Retina (tissue), 1 donor: ENCODE measurements at regions not wholly inside any gene's neighbourhood (a gene's known extent, or its start where the extent isn't known, plus 50 kb on each side); places are given as distances from the start of the nearest gene placed in this dataset.
"Not testable (repeated sequence)": the region's sequence is repeated elsewhere in the genome, so short reads cannot be mapped to it uniquely, and the experiment has no call there.

ENCODE experiments used
- DNase-seq: peaks from one replicate; pipeline ENCODE4 v3.0.0-alpha.2; 2016

DNA sequence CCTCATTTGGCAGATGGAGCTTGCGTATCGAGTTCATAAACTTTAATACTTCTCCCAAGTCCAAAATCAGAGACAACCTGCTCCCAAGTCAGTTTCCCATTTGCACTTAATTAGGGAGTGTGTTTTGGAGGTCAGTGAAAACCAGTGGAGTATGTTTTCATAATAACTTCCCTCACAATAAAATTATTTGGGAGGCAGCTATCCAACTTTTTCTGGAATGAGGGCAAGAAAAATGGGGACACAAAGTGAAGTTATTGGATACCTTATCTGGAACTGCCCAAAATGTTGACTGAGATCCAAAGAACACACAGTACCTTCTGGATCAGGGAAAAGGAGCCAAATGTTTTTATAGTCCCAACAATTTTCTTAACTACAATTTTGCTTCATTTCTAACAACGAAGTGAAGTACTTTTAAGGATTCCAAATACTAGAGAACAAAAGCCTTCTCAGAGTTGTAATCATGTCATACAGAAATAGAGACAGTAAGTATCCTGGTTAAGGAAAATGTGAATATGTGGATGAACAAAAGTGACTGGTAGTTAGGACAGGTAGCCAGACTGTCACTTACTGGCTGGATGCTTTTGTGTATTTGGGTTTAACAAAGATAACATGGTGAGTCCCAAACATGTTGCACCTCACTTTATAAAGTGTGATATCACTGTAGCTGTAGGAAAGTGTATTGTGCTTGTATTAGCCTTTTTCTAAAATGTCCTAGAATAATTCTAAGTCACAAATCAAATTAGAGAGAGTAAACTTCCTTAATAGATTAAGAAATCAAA, 325.0 kb downstream of the HLX start:
- no peak for DNase-seq

DNA sequence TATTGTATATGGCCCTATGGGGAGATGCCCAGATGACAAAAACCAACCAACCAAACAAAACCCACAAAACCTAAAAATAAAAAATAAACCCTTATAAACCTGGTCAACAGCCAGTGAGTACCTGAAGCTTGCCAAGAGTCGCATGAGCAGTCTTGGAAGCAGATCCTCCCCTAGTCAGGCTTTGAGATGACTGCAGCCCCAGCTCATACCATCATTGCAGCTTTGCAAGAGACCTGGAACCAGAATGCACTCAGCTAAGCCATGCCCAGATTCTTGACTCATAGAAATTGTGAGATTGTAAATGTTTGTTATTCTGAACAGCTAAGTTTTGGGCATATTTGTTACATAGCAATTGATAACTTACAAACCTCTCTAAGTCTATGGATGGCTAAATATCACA, 326.8 kb downstream of the HLX start:
- no peak for DNase-seq

DNA sequence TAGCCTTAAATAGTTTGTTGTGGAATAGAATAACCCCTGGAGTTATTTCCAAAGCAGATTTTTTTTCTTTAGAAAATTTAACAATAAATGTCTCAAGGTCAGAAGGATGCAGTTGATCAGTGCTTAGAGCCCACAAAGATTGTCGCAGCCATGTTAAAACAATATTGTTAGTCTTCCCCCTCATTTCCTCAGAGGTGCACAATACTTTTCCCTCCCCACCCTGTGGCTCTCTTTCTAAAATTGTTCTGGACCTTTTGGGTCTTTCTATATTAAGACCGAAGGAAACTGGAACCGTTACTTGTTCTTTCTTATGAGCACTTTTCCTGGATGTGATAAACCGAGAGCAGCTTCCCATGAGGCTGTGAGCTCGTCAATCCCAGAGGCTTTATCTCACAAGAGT, 333.7 kb downstream of the HLX start:
- DNase-seq, result no peak

DNA sequence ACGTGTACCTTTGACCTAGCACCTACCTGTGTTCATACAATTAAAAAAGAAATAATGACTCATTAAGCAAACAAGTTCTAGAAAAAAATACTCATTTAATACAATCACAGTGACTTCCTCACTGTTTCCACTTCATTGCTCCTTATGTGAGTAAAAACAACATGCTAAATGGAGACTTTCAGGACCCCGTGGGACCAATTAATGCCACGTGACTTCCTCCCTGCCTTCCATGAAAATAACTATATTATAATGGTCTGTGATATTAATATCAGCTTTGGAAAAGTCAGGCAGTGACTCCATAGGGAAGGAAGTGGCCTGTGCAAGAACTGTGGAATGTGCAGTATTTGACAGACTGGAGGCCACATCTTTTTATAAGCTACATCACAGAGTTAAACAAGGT, 337.8 kb downstream of the HLX start:
- no peak for DNase-seq

DNA sequence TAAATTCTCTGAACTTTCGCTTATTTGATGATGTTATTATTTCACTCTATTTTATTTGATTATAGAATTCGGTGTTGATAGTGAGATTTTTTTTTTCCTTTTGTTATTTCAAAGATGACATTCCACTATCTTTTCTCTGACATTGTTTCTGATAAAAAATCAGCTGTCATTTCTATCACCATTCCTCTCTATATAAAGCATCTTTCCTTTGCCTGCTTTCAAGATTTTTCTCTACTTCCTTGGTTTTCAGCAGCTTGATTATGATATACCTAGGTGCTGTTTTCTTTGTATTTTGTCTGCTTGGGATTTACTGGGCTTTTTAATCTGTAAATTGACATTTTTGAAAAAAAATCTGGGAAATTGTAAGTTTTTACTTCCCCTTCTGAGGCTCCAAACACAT, 344.0 kb downstream of the HLX start:
- no peak for DNase-seq

DNA sequence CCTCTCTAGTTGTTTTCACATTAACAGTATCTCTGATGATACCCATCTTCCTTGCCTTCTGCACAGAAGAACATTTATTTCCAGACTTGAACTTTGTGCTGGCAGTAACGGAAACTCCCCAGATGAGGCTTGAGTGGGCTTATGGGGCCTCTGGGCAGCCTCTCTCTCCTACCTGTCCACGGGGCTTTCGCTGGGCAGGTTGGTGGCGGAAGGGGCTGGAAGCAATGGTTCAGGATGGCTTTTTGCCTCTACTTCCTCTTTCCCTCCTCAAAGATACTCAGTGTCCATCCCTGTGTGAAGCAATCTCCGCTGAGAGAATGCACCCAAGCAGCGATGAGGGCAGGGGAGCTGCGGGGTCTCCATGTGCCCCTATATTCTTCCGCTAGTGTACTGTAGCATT, 348.2 kb downstream of the HLX start:
- DNase-seq, result no peak

DNA sequence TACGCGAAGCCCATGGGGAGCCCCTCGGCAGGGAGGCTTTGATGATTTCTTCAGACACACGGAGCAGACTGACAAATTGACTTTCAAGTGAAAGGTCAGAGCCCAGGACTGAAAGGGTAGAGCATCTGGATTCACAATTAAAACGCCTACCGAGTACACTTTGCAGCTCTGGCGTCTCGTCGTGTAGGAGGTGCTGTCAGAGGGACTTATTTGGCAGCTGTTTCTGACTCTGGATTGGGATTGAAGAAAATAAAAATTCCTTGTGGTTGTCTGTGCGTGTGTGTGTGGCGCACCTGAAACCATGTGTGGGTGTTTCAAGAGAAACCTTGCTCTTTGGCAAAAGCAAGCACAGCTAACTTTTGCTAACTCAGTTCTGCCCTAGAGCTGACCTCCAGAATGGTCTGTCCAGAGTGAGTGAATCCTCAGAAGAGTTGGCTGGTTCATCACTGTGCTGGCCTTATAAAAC, 348.7 kb downstream of the HLX start:
- no peak for DNase-seq

DNA sequence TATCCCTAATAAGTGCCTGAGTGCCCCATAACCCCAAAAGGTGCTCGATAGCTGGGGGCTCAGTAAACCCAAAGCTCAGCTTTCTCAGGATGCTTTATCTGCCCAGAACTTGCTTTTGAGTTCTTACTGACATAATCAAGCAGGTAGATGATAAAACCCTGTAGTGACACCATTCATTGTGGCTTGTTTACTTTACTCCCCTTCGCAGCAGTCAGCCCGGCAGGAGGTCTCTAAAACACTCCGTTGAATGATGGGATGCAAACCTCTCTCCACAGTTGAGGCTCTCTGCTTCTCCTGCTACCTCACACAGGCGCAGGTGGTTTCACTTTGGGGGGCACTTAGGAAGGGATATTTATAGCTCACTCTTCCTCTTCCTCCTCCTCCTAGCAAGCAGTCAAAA, 349.4 kb downstream of the HLX start:
- no peak for DNase-seq

DNA sequence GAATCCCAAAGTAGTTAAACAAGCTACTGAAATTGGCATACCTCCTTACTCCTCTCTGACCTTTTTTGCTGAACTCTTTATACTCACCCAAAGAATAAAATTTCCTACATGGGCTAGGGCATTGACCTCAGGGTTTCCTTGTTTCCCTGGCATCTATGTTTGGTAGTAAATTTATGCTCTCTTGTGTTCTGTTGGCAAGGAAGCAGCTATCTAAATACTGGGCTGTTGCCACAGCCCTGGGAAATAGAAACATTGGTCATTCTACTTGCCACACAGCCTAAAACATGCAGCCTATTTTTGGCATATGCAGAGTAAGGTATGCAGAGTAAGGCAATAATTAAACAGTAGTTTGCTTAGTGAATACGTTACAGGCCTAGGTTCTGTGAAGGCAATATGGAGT, 351.4 kb downstream of the HLX start:
- no peak for DNase-seq

DNA sequence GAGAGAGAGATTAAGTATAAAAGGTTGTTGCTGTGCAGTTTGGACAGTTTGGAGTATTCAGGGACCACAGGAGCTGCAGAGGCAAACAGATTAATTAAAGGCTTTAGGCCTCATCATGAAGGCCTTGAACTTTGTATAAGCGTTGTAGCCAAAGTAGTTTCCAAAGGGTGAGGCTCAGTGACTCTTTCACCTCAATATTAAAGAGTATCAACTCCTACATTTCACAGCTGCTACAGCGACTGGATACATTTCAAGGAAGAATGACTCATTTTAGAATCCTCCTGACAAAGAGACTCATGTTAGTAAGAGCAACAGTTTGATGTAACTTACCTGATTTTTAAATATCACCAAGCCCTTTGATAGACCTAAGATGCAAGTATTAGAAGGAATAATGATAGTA, 355.5 kb downstream of the HLX start:
- DNase-seq, result no peak

DNA sequence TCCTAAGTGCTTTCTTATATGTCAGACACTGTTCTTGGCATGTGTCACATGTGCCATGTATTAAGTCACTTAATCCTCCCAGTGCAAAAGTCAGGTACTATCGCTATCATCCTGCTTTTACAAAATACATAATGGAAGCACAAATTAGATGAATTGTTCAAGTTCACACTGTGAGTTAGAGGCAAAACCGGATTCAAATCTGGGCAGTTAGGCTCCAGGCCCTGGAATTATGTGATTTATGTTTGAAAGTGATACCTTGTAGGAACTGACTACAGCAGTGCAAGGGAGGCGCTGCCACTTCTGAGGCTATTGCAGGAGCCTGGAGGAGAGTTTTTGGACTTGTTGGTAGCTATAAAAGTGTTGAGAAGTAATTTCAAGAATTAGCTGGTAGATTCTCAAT, 358.3 kb downstream of the HLX start:
- DNase-seq, result no peak

DNA sequence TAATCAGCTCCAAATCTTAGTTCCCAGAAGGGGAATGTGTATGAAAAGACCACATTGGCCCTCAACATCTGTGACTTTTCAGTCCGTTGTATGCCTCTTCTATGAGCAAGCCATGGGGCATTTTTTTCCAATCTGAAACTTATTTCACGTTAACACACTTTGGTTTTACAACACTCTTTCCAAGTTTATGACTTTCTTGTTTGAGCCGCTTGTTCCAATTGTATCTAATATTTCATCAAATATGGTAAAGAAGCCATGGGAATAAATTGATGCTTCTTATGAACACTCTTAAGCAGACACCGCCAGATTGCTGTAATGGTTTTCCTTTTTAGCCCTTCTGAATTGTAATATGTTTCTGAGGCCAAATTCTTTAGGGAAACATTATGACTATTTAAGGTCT, 359.9 kb downstream of the HLX start:
- no peak for DNase-seq

DNA sequence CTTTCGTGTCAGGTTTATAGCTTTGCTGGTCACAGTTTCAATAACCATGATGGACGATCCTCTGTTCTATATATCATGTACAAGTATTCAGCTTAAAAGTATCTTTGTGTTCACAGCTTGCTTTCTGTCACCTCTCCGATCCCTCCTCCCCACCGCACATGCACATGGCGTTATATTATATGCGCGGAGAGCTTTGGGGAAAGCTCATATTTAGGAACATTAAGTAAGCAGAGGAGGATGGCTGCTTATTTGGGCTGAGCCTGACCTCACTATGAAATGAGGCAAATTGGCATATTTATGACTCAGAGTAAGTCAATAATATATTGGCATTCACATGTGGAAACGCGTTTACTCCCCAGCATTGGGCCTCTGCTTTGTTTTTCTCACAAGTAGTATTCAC, 360.5 kb downstream of the HLX start:
- DNase-seq, result no peak

DNA sequence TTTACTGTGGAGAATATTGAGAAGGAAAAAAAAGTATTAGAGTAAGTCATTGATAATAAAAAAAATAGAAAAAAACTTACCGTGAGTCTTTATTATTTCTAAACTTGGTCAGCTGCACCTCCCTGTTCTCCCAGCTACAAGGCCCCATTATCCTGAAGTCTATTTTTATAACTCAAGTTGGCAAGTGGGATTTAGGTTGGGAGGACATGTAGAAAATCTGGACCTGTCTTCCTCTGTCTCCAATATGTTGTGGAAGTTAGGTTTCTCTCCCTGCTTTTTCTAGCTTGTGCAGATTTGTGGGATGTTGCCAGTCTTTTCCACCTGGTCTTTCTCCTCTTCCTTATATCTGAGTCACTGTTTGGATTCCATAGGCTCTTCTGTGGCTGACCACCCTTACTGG, 361.4 kb downstream of the HLX start:
- no peak for DNase-seq

DNA sequence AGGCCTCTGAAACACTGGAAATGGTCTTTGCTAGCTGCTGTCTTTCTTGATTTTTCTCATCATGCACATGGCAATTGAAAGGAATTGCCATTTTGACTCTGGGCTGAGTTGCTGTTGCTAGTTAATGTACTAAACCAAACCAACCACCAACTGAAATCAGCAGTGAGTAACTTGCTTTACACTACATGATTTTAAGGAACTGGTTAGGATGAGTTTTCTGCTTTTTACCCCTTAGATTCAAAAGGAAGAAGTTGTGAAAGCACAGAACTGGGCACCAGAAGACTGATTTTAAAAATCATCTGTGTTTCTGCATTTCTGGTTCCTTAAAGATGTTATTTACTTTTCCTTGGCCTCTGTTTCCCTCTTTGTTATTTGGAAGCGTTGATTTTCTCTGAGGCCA, 361.9 kb downstream of the HLX start:
- no peak for DNase-seq

DNA sequence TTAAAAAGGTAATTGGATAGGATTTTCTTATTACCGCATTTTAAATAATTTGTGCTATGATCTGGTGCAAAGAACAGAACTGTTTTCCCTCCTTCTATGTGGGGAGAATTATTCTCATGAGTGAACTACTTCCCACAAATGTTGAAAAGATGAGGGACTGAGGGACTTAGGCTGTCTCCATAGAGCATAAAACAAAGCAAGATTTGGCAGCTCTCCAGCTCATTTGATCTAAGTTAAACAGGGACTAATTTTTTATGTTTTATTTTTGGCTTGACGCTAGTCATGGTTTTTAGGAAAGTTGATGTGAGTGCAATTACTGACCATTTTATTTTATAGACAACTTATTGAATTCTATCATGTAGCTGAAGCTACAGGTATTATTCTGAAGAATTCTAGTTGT, 362.3 kb downstream of the HLX start:
- no peak for DNase-seq

DNA sequence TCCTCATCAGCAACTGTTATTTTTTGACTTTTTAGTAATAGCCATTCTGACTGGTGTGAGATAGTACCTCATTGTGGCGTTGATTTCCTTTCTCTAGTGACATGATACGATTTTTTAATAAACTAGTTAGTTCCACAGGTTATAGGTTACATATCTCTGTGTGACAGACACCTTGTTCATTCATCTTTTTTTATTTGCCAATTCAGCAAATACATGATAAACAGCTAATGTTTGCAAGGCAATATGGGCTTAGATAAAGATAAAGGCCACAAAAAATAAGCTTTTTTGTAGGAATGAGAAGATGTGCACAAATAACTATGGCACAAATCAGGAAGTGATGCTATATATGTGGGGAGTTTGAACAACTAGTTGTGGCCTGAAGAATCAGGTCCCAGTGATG, 366.8 kb downstream of the HLX start:
- DNase-seq, result no peak

DNA sequence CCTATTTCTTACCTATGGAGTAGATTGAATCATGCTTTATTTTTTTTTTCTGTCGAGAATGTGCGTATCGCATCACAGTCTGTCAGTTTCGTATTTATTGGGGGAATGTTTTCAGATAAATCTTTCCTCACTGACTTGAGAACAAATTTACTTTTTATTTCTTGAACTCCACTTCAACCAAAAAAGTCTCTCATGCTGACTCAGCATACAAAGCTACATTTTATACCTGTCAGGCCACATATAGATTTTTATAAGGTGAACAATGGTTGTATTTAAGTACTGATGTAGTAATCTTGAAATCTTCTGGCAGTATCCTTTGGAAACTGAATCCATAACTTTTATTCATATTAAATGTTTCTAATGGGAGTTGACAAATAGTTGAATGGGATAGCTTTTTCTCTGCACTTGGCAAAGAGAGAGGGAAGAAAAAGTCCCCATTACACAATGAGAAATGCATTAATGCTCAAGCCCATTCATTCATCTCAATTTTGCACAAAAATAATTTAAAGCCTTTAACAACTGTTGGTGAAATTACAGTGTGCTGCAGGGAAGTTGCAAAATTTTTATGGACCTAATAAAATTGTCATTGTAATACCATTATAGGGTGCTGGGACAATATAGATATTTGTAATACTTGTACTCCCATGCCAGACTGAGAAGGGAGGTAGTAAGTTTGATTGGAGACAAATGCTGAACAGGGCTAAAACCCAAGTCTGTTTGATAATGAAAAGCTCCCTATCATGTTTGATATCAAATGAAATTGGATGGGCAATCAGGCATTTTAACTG, 367.6 kb downstream of the HLX start:
- no peak for DNase-seq

DNA sequence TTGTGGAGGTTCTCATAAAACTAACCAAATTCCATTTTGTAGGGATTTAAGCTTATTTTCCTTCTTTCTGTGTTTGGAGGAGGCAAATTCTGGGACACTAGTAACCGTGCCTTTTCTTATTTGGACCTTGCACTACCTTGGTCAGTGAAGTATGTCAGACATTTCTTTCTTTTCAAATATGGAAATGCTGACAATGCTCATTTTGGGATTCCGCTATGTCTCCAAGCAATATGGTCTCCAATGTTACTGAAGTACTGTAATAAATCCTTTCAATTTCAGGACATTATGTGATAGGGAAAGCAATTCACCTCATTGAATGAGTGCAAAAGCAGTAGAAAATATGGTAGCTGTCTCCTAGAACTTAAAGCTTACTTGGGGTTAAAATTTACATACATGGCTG, 372.3 kb downstream of the HLX start:
- no peak for DNase-seq

DNA sequence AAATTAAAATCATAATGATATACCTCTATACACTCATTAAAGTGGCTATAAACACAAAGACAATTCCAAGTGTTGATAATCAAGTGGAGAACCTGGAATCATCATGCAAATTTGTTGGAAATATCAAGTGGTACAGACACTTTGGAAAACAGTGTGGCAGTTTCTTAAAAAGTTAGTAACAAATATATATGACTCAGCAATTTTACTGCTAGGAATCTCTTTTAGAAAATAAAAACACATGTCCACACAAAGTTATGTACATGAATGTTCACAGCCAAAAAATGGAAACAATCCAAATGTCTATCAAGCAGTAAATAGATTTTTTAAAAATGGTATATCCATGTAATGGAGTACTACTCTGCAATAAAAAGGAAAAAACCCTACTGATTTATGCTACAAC, 375.6 kb downstream of the HLX start:
- no peak for DNase-seq

DNA sequence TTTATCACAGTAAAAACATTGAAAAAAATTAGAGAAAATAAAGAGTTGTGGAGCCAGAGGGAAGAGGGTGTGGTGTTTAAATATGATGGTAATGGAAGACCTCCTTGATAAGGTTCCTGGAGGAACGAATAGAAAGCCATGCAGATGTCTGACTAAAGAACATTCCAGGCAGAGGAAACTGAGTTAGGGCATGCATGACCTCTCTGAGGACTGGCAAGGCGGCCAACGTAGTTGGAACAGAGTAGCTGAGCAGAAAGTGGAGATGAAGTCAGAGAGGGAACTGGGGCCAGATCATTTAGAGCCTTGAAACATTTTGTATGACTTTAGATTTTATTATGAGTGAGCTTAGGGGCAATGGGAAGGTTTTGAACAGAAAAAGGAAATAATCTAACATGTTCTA, 377.5 kb downstream of the HLX start:
- DNase-seq, result no peak

DNA sequence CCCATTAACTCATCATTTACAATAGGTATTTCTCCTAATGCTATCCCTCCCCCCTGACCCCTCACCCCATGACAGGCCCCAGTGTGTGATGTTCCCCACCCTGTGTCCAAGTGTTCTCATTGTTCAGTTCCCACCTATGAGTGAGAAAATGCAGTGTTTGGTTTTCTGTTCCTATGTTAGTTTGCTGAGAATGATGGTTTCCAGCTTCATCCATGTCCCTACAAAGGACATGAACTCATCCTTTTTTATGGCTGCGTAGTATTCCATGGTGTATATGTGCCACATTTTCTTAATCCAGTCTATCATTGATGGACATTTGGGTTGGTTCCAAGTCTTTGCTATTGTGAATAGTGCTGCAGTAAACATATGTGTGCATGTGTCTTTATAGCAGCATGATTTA, 378.3 kb downstream of the HLX start:
- DNase-seq, result not testable (repeated sequence)

DNA sequence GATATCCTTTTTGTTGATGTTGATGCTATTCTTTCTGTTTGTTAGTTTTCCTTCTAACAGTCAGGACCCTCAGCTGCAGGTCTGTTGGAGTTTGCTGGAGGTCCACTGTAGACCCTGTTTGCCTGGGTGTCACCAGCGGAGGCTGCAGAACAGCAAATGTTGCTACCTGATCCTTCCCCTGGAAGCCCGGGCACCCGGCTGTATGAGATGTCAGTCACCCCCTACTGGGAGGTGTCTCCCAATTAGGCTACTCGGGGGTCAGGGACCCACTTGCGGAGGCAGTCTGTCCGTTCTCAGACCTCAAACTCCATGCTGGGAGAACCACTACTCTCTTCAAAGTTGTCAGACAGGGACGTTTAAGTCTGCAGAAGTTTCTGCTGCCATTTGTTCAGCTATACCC, 383.4 kb downstream of the HLX start:
- DNase-seq, result not testable (repeated sequence)
